Peyer's patch (tissue), 4 donors: ENCODE measurements at regions not wholly inside any gene's neighbourhood (a gene's known extent, or its start where the extent isn't known, plus 50 kb on each side); places are given as distances from the start of the nearest gene placed in this dataset.
"Not testable (repeated sequence)": the region's sequence is repeated elsewhere in the genome, so short reads cannot be mapped to it uniquely, and the experiment has no call there.

ENCODE experiments used
- DNase-seq, 3 donors: peaks; one replicate each; pipeline ENCODE4 v3.0.0-alpha.2; 2017 to 2019
- H3K27ac ChIP-seq, 4 donors: fragments of 200-600 bp; sonication (generic); one replicate each; pipeline ENCODE4 v1.5.1; 2016 to 2019
- H3K27me3 ChIP-seq, 2 donors: fragments of 200-600 bp; sonication (generic); one replicate each; pipeline ENCODE4 v1.5.1; 2019
- H3K36me3 ChIP-seq, 3 donors: fragments of 200-600 bp; sonication (generic); one replicate each; pipeline ENCODE4 v1.5.1; 2016 to 2019
- H3K4me1 ChIP-seq, 4 donors: fragments of 200-600 bp; sonication (generic); one replicate each; pipeline ENCODE4 v1.5.1; 2016 to 2019
- H3K4me3 ChIP-seq, 4 donors: fragments of 200-600 bp; sonication (generic); 1 replicate in 3 of 4; 2 replicates in 1 of 4; pipeline ENCODE4 v1.5.1; 2016 to 2019; ENCODE audit warnings: mild to moderate bottlenecking in 1 of 4
- H3K9me3 ChIP-seq, 4 donors: fragments of 200-600 bp; sonication (generic); one replicate each; pipeline ENCODE4 v1.5.1; 2016 to 2019; ENCODE audit warnings: mild to moderate bottlenecking in 1 of 4
- CTCF ChIP-seq, 6 experiments: fragments of 450-650 bp in 4 of 6; fragments of 200-600 bp in 2 of 6; sonication (generic) in 1 of 6; IDR thresholded peaks; one replicate each; pipeline ENCODE4 v1.5.1; 2017 to 2019; ENCODE audit warnings: antibody characterized with exemption in 6 of 6, mild to moderate bottlenecking in 3 of 6, moderate library complexity in 1 of 6
- POLR2A ChIP-seq, 2 donors: fragments of 450-650 bp; IDR thresholded peaks; one replicate each; pipeline ENCODE4 v1.5.1; 2017; ENCODE audit warnings: antibody characterized with exemption in 2 of 2, mild to moderate bottlenecking in 2 of 2, moderate library complexity in 2 of 2

DNA sequence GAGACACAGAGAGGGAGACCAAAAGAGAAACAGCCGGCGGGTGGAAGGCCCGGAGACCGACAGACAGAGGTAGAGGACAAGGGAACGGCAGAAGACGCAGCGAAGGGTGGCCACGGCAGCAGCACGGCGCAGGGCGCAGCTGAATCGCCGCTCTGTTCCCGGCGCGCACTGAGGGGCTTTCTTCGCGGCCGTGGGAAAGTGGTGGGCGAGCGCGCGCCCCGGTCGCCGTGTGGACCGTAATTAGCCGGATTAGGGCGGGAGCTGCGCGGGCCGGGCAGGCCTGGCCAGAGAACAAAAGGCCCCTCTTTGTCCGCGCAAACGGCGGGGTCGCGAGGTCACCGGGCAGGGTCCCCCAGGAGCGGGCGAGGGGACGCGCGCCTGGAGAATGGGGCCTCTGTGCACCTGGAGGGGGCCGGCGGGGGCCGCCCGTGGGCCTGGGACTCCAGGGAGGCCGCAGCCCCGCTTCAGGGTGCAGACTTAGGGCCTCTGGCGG lies 158.3 kb downstream of the ZFP36L2 start:
- TF ChIP-seq POLR2A (IDR thresholded peaks at IDR 0.05), result no peak
- TF ChIP-seq CTCF (IDR thresholded peaks at IDR 0.05), result no peak
- H3K27me3 ChIP-seq, result no peaks in the 10 kb centered on the region
- no peak overlapping the region for H3K4me3 ChIP-seq
- peak in 1 of 3 donors; percentile 41 for DNase-seq
- peaks cover 0 to 6% (median under 1%) of the 10 kb centered on the region in 4 donors for H3K4me1 ChIP-seq
- H3K9me3 ChIP-seq, result no peaks in the 10 kb centered on the region
- no peak overlapping the region for H3K27ac ChIP-seq
- no peaks in the 10 kb centered on the region for H3K36me3 ChIP-seq

- Histone ChIP-seq H3K4me3 (no peak overlapping the region), H3K27me3 (no peaks in the 10 kb centered on the region), H3K36me3 (no peaks in the 10 kb centered on the region), H3K4me1 (peaks cover 0 to 6% (median 0%) of the 10 kb centered on the region in 4 donors), H3K27ac (no peak overlapping the region), H3K9me3 (no peaks in the 10 kb centered on the region)
- peak in 1 of 3 donors; percentile 43 for DNase-seq
- TF ChIP-seq CTCF (IDR thresholded peaks at IDR 0.05), result no peak
- no peak for TF ChIP-seq POLR2A (IDR thresholded peaks at IDR 0.05)
Observed at GRCh38 chr2:43067254-43068040, 159.0 kb downstream of the ZFP36L2 start.

DNA sequence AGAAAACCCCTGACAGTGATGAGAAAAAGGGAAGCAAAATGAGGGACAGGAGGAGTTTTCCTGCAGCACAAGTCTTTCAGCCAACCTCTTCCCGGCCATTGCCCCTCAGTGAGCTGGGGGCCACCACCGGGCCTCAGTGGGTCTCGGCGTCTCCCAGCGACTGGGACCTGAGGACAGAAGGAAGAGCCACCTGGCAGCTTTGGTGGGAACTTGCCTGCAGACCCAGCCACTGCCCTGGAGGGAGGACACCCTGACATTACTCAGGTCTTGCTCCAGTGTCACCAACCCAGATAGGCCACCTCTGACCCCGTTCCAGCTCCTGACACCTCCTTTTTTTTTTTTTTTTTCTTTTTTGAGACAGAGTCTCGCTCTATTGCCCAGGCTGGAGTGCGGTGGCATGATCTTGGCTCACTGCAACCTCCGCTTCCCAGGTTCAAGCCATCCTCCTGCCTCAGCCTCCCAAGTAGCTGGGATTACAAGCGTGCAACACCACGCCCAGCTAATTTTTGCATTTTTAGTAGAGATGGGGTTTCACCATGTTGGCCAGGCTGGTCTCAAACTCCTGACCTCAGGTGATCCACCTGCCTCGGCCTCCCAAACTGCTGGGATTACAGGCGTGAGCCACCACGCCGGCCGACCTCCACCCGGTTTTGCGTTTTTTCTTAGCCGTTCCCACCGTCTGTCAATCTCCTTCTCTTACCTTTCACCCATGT lies 159.7 kb downstream of the ZFP36L2 start:
- not testable (repeated sequence) for H3K27ac ChIP-seq, H3K9me3 ChIP-seq, H3K27me3 ChIP-seq, H3K36me3 ChIP-seq, H3K4me1 ChIP-seq, H3K4me3 ChIP-seq
- peak in 2 of 3 donors; percentile 14 to 38 for DNase-seq

- no peak overlapping the region for H3K4me3 ChIP-seq
- no peaks in the 10 kb centered on the region for H3K36me3 ChIP-seq
- TF ChIP-seq CTCF (IDR thresholded peaks at IDR 0.05) (no peak), POLR2A (IDR thresholded peaks at IDR 0.05) (no peak)
- peak in 1 of 3 donors; percentile 13 for DNase-seq
- no peak overlapping the region for H3K27ac ChIP-seq
- H3K4me1 ChIP-seq, result peaks cover 0 to 3% (median 0%) of the 10 kb centered on the region in 4 donors
- no peaks in the 10 kb centered on the region for H3K27me3 ChIP-seq
- no peaks in the 10 kb centered on the region for H3K9me3 ChIP-seq
Observed at GRCh38 chr2:43065871-43066270, 160.5 kb downstream of the ZFP36L2 start.

DNA sequence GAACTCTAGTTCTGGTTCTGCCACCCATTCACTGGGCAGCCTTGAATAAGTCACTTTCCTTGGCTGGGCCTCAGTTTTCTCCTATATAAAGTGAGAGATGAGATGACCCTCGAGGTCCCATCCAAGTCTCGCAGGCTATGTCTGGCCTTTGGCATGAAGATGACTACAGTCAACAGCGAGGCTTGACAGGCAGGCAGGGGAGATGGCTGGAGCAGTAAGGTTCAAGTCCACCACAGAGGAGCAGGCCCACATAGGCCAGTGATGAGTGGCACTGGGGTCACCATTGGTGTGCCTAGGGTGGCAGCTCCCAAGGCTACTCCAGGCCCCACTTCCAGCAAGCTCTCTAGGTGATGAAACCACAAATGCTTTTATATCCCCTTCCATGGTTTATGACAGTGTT lies 161.4 kb downstream of the ZFP36L2 start:
- DNase-seq, result peak in 1 of 3 donors; percentile 30
- Histone ChIP-seq H3K27ac (no peak overlapping the region), H3K36me3 (no peaks in the 10 kb centered on the region), H3K4me3 (no peak overlapping the region), H3K27me3 (no peaks in the 10 kb centered on the region), H3K4me1 (no peaks in the 10 kb centered on the region), H3K9me3 (no peaks in the 10 kb centered on the region)
- TF ChIP-seq POLR2A (IDR thresholded peaks at IDR 0.05) (no peak), CTCF (IDR thresholded peaks at IDR 0.05) (no peak)

DNA sequence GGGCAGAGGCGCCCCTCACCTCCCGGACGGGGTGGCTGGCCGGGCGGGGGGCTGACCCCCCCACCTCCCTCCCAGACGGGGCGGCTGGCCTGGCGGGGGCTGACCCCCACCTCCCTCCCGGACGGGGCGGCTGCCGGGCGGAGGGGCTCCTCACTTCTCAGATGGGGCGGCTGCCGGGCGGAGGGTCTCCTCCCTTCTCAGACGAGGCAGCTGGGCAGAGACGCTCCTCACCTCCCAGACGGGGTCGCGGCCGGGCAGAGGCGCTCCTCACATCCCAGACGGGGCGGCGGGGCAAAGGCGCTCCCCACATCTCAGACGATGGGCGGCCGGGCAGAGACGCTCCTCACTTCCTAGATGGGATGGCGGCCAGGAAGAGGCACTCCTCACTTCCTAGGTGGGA lies 163.3 kb downstream of the ZFP36L2 start:
- DNase-seq, H3K27ac ChIP-seq, H3K9me3 ChIP-seq, H3K27me3 ChIP-seq, H3K4me3 ChIP-seq, H3K36me3 ChIP-seq, H3K4me1 ChIP-seq: not testable (repeated sequence)
